HUES6 (cell line): ENCODE measurements at regions not wholly inside any gene's neighbourhood (a gene's known extent, or its start where the extent isn't known, plus 50 kb on each side); places are given as distances from the start of the nearest gene placed in this dataset.

Experiments
- H3K27ac ChIP-seq: 2 replicates; pipeline ENCODE4 v1.7.0; 2013; ENCODE audit warnings: low read depth, mild to moderate bottlenecking, low read length, inconsistent platforms
- H3K27me3 ChIP-seq: 2 replicates; pipeline ENCODE4 v1.6.1; 2013; ENCODE audit warnings: low read length; ENCODE audit not compliant: control insufficient read depth, insufficient read depth
- H3K36me3 ChIP-seq: 2 replicates; pipeline ENCODE4 v1.6.1; 2013; ENCODE audit warnings: low read length; ENCODE audit not compliant: control insufficient read depth, insufficient read depth
- H3K4me1 ChIP-seq: 2 replicates; pipeline ENCODE4 v1.6.1; 2013; ENCODE audit warnings: low read length; ENCODE audit not compliant: control insufficient read depth, insufficient read depth
- H3K4me3 ChIP-seq: 2 replicates; pipeline ENCODE4 v1.5.1; 2013; ENCODE audit warnings: low read depth, low read length
- H3K9ac ChIP-seq: one replicate; pipeline ENCODE4 v1.6.1; 2013; ENCODE audit warnings: mild to moderate bottlenecking, low read length
- H3K9me3 ChIP-seq: 2 replicates; pipeline ENCODE4 v1.6.1; 2013; ENCODE audit warnings: low read depth, low read length; ENCODE audit not compliant: control insufficient read depth, insufficient read depth

DNA sequence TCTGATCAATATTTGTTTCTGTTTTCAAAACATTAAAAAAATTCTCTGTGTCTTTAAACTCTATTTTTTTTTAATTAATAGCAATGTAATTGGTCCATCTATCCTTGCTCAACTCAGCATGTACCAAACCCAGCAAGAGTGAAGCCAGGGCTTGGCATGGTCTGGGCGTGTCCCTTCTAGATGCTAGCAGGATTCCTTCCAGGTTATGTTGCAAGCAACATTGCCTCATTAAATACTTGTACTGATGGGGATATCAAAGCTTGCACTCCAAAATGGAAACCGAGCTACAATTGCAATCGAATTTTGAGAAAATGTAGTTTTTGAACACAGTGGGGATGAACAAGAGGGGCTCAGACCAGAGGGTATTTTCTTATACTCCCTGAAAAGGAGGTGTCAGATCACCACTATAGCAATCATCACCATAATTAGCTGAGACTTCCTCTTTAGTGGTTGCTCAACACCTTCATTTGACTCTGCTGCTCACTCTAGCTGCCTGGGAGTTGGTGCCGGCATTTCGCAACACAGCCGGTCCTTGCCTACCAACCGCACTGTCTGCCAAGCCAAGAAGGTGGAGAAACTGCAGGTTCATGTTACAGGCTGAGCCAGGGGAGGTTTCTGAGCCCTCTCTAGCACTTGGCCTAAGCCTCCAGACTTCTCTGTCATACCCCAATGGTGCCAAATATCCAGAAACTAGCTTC is 67.8 kb upstream of the RALGAPA2 start:
- no peaks in the 10 kb centered on the region for H3K36me3 ChIP-seq
- 0 out of 2 replicates have a peak, but pooled peaks cover 2% of the 10 kb centered on the region for H3K9me3 ChIP-seq
- no peaks in the 10 kb centered on the region for H3K4me1 ChIP-seq
- H3K4me3 ChIP-seq = no peak overlapping the region
- H3K9ac ChIP-seq = no peak overlapping the region
- H3K27me3 ChIP-seq = no peaks in the 10 kb centered on the region
- H3K27ac ChIP-seq = no peak overlapping the region

DNA sequence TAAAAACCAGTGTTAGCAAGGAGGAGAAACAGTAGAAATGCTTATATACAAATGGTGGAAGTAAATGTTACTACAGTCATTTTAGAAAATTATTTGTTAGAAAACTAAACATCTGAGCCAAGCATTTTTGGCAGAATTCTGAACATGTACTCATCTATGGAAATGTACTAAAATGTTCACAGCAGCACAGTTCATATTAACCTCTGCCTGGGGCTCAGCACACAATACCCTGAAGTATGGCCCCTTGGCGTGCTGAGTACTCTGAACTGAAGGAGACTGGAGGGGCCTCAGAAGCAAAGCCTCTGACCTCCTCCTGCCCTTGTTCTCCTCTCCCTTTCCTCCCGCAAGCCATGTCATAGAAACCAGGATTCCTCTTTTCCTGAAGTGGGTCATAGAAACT is 66.2 kb upstream of the RALGAPA2 start:
- H3K27me3 ChIP-seq = no peaks in the 10 kb centered on the region

DNA sequence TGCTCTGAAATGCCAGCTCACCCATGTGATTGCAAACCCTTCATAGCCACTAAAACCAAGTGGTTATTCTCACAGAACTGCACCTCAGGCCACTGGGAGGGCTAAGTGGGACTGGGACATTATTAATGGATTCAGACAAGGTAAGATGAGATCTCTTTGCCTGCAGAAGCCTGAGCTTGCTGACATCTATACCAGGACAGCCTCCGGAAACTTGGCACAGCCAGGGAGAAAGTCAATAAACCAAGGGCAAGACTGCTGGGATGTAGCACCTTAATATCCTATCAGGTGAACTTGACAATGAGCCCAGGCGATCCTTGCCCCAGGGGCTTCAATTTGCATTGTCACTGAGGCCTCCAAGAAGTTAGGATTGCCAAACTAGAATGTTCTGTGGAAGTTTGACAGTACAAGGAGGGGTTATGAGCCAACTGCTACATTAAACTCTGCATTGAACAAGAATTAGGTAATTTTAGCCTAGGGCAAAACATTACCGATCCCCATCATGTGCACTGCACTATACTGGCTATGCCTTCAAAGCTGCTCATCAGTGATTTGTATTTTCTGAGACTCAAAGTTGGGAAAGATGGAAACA is 60.1 kb upstream of the RALGAPA2 start:
- H3K9me3 ChIP-seq = peaks cover 20% of the 10 kb centered on the region
- no peaks in the 10 kb centered on the region for H3K36me3 ChIP-seq
- no peak overlapping the region for H3K4me3 ChIP-seq
- H3K9ac ChIP-seq = no peak overlapping the region
- H3K27ac ChIP-seq = no peak overlapping the region
- no peaks in the 10 kb centered on the region for H3K4me1 ChIP-seq
- no peaks in the 10 kb centered on the region for H3K27me3 ChIP-seq

More for the DNA sequence above, 66.2 kb upstream of the RALGAPA2 start:
- H3K4me1 ChIP-seq = no peaks in the 10 kb centered on the region
- H3K27ac ChIP-seq = no peak overlapping the region
- 0 out of 2 replicates have a peak, but pooled peaks cover 2% of the 10 kb centered on the region for H3K9me3 ChIP-seq
- no peak overlapping the region for H3K4me3 ChIP-seq
- no peak overlapping the region for H3K9ac ChIP-seq
- H3K36me3 ChIP-seq = no peaks in the 10 kb centered on the region

DNA sequence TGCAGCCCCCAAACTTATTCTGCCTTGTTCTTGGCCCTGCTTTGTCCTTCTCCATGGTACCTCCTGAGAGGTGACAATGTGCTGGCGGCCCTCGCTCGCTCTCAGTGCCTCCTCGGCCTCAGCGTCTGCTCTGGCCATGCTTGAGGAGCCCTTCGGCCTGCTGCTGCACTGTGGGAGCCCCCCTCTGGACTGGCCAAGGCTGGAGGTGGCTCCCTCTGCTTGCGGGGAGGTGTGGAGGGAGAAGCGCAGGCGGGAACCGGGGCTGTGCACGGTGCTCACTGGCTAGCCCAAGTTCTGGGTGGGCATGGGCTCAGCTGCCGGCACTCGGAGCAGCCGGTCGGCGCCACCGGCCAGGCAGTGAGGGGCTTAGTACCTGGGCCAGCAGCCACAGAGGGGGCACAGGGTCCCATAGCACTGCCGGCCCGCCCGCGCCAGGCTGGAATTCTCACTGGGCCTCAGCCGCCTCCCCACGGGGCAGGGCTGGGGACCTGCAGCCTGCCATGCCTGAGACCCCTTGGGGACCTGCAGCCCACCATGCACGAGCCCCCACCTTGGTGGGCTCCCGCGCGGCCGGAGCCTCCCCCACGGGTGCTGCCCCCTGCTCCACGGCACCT is 55.9 kb upstream of the RALGAPA2 start:
- no peak overlapping the region for H3K9ac ChIP-seq
- peaks cover 31% of the 10 kb centered on the region for H3K9me3 ChIP-seq
- no peak overlapping the region for H3K4me3 ChIP-seq
- no peaks in the 10 kb centered on the region for H3K36me3 ChIP-seq
- no peaks in the 10 kb centered on the region for H3K4me1 ChIP-seq
- H3K27me3 ChIP-seq = no peaks in the 10 kb centered on the region
- H3K27ac ChIP-seq = no peak overlapping the region

DNA sequence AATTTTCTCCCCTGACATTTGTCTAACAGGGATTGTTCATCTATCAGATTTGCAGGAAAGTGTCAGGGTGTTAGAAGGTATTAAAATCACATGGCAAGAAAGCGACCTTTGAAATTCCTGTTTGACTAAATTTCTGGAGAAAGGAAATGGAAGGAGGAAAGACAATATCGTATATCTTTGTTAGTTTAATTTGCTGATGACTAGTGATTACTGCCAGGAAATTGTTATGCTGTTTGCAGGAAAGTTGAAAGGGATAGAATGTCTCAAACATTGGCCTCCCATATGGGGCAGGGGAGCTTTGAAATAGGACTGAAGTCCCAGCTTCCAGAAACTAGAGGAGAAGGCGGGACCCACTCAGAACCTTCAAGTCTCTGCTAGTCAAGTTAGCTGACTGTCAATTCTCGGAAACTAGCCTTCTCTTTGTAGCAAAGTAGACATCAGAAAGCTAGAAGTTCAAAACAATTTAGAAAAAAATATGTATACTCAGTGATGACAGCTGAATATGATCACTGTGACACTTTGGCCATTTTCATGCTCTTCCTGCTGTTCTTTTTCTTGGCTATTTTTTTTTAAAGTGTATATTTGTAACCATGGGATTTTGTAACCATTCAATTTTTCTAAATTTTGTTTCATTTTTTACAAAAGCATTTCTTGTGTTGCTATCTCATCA is 53.4 kb upstream of the RALGAPA2 start:
- no peak overlapping the region for H3K4me3 ChIP-seq
- no peak overlapping the region for H3K9ac ChIP-seq
- H3K27ac ChIP-seq = no peak overlapping the region
- H3K9me3 ChIP-seq = peaks cover 31% of the 10 kb centered on the region
- no peaks in the 10 kb centered on the region for H3K36me3 ChIP-seq
- no peaks in the 10 kb centered on the region for H3K4me1 ChIP-seq
- no peaks in the 10 kb centered on the region for H3K27me3 ChIP-seq

DNA sequence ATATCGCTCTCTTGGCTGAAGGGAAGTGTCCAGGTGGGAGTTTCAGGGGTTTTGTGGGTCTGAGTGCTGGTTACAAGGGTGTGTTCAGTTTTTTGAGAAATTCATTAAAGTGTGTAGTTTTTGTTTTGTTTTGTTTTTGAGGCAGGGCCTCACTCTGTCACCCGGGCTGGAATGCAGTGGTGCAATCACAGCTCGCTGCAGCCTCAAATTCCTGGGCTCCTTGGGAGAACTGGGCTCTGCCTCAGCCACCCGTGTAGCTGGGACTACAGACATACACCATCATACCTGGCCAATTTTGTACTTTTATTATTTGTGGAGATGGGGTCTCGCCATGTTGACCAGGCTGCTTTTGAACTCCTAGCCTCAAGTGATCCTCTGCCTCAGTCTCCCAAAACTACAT is 51.2 kb upstream of the RALGAPA2 start:
- no peak overlapping the region for H3K27ac ChIP-seq
- no peaks in the 10 kb centered on the region for H3K27me3 ChIP-seq
- no peaks in the 10 kb centered on the region for H3K4me1 ChIP-seq
- H3K9ac ChIP-seq = no peak overlapping the region
- no peaks in the 10 kb centered on the region for H3K36me3 ChIP-seq
- H3K4me3 ChIP-seq = no peak overlapping the region
- H3K9me3 ChIP-seq = peaks cover 22% of the 10 kb centered on the region
